Hepatocyte (in vitro differentiated cells): ENCODE measurements at regions not wholly inside any gene's neighbourhood (a gene's known extent, or its start where the extent isn't known, plus 50 kb on each side); places are given as distances from the start of the nearest gene placed in this dataset.

ENCODE experiments used
- DNase-seq: peaks from one replicate; pipeline ENCODE4 v3.0.0-alpha.2; 2016; ENCODE audit warnings: low spot score
- H2AFZ ChIP-seq: fragments of 200-600 bp; sonication (generic); 2 replicates; pipeline ENCODE4 v1.6.0; 2016; ENCODE audit warnings: antibody characterized with exemption, mild to moderate bottlenecking
- H3K27ac ChIP-seq: fragments of 200-600 bp; sonication (generic); 2 replicates; pipeline ENCODE4 v1.5.1; 2016; ENCODE audit warnings: mild to moderate bottlenecking
- H3K27me3 ChIP-seq: fragments of 200-600 bp; sonication (generic); 2 replicates; pipeline ENCODE4 v1.6.1; 2016
- H3K36me3 ChIP-seq: fragments of 200-600 bp; sonication (generic); replicated peaks from 2 replicates; pipeline ENCODE4 v1.5.1; 2016; ENCODE audit warnings: low read depth; ENCODE audit not compliant: insufficient read depth
- H3K4me1 ChIP-seq: fragments of 200-600 bp; sonication (generic); 2 replicates; pipeline ENCODE4 v1.5.1; 2016; ENCODE audit warnings: mild to moderate bottlenecking, moderate library complexity; ENCODE audit not compliant: insufficient read depth
- H3K4me2 ChIP-seq: fragments of 200-600 bp; sonication (generic); 2 replicates; pipeline ENCODE4 v1.6.0; 2016
- H3K4me3 ChIP-seq: fragments of 200-600 bp; sonication (generic); 2 replicates; pipeline ENCODE4 v1.5.1; 2016; ENCODE audit warnings: mild to moderate bottlenecking
- H3K79me2 ChIP-seq: fragments of 200-600 bp; sonication (generic); 2 replicates; pipeline ENCODE4 v1.6.0; 2017; ENCODE audit warnings: mild to moderate bottlenecking
- H3K9me2 ChIP-seq: fragments of 200-600 bp; sonication (generic); replicated peaks from 2 replicates; pipeline ENCODE4 v1.6.0; 2017; ENCODE audit warnings: mild to moderate bottlenecking; ENCODE audit not compliant: insufficient read depth
- H3K9me3 ChIP-seq: fragments of 200-600 bp; sonication (generic); 2 replicates; pipeline ENCODE4 v1.5.1; 2016; ENCODE audit warnings: low read depth, mild to moderate bottlenecking
- H4K20me1 ChIP-seq: fragments of 200-600 bp; sonication (generic); 2 replicates; pipeline ENCODE4 v1.6.0; 2016; ENCODE audit warnings: mild to moderate bottlenecking; ENCODE audit not compliant: insufficient read depth, poor library complexity, severe bottlenecking
- EZH2 ChIP-seq: fragments of 200-600 bp; sonication (generic); IDR thresholded peaks from 2 replicates; pipeline ENCODE4 v1.6.1; 2016; ENCODE audit warnings: antibody characterized with exemption, mild to moderate bottlenecking, borderline replicate concordance
- EZH2phosphoT487 ChIP-seq: fragments of 200-600 bp; sonication (generic); IDR thresholded peaks from one replicate; pipeline ENCODE4 v1.6.1; 2018; ENCODE audit warnings: antibody characterized with exemption, mild to moderate bottlenecking, low read depth, moderate library complexity; ENCODE audit not compliant: unreplicated experiment, severe bottlenecking
- WGBS: methylation state at CpG from one replicate; pipeline ENCODE4 v1.1.6; 2016; ENCODE audit warnings: low lambda C conversion rate; ENCODE audit errors: missing lambda C conversion rate; 5-methylcytosine and 5-hydroxymethylcytosine counted together
- TF ChIP-seq, protein P1 (sequence below): fragments of 200-600 bp; sonication (generic); IDR thresholded peaks from 2 replicates; pipeline ENCODE4 v1.5.1; 2016; ENCODE audit warnings: antibody characterized with exemption, mild to moderate bottlenecking; ENCODE audit not compliant: poor library complexity

DNA sequence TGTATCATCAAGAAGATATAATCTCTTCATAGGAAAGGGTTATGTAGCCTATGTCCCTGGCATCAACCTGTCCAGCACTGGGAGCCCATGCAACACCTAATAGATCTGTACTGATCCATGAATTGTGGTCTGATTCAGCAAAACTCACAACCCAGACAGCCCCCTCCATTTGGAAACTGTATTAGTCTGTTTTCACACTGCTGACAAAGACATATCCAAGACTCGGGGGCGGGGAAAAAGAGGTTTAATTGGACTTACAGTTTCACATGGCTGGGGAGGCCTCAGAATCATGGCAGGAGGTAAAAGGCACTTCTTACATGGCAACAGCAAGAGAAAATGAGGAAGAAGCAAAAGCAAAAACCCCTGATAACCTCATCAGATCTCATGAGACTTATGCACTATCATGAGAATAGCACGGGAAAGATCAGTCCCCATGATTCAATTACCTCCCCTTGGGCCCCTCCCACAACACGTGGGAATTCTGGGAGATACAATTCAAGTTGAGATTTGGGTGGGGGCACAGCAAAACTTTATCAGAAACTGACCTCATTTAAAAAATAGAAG is 83.3 kb downstream of the TRIM42 start:
- Histone ChIP-seq H3K27me3 (no peaks in the 10 kb centered on the region), H3K4me3 (no peak overlapping the region), H3K9me2 (no peaks in the 10 kb centered on the region), H3K4me2 (no peak overlapping the region), H3K36me3 (no peaks in the 10 kb centered on the region), H2AFZ (no peak overlapping the region), H3K27ac (no peak overlapping the region), H3K79me2 (no peaks in the 10 kb centered on the region), H3K4me1 (no peaks in the 10 kb centered on the region), H3K9me3 (no peaks in the 10 kb centered on the region), H4K20me1 (no peaks in the 10 kb centered on the region)
- no peak for DNase-seq
- WGBS = 82% methylated on average over 4 of the region's 4 CpGs
- TF ChIP-seq EZH2 = no peak
- no peak for TF ChIP-seq EZH2phosphoT487
- TF ChIP-seq, protein P1, sequence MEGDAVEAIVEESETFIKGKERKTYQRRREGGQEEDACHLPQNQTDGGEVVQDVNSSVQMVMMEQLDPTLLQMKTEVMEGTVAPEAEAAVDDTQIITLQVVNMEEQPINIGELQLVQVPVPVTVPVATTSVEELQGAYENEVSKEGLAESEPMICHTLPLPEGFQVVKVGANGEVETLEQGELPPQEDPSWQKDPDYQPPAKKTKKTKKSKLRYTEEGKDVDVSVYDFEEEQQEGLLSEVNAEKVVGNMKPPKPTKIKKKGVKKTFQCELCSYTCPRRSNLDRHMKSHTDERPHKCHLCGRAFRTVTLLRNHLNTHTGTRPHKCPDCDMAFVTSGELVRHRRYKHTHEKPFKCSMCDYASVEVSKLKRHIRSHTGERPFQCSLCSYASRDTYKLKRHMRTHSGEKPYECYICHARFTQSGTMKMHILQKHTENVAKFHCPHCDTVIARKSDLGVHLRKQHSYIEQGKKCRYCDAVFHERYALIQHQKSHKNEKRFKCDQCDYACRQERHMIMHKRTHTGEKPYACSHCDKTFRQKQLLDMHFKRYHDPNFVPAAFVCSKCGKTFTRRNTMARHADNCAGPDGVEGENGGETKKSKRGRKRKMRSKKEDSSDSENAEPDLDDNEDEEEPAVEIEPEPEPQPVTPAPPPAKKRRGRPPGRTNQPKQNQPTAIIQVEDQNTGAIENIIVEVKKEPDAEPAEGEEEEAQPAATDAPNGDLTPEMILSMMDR = no peak

DNA sequence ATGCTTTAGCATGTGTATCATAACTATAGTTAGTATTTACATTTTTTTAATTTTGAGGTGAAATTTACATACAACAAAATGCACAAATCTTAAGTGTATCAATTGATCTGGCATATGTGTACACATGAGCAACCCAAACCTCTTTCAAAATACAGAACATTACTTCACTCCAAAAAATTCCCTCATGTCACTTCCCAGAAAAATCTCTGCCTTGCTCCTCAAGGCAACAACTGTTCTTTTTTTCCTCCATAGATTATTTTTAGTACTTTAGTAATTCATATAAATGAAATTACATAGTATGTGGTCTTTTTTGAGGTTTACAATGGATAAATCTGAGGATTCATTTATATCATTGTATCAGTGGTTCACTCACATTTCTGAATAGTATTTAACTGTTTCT is 84.9 kb downstream of the TRIM42 start:
- no peak for DNase-seq
- Histone ChIP-seq H3K9me3 (no peaks in the 10 kb centered on the region), H3K9me2 (no peaks in the 10 kb centered on the region), H2AFZ (no peak overlapping the region), H3K79me2 (no peaks in the 10 kb centered on the region), H3K4me1 (no peaks in the 10 kb centered on the region), H3K36me3 (no peaks in the 10 kb centered on the region), H3K27me3 (no peaks in the 10 kb centered on the region), H4K20me1 (no peaks in the 10 kb centered on the region), H3K4me3 (no peak overlapping the region), H3K27ac (no peak overlapping the region), H3K4me2 (no peak overlapping the region)
- TF ChIP-seq EZH2 = no peak
- TF ChIP-seq, protein P1 = no peak
- TF ChIP-seq EZH2phosphoT487 = no peak

DNA sequence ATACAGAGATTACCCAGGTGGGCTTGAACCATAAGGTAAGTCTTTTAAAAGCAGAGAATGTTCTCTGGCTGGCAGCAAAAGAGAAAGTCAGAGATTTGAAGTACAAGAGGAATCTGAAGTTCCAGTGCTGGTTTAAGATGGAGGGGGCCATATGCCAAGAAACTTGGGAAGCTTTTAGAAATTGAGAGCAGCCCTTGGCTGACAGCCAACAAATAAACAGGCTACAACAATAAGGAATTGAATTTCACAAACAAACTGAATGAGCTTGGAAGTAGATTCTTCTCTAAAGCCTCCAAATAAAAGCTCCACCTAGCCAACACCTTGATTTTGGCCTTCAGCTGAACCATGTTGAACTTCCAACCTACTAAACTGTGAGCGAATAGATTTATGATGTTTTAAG is 85.7 kb downstream of the TRIM42 start:
- Histone ChIP-seq H4K20me1 (no peaks in the 10 kb centered on the region), H3K27ac (no peak overlapping the region), H3K79me2 (no peaks in the 10 kb centered on the region), H3K36me3 (no peaks in the 10 kb centered on the region), H3K4me1 (no peaks in the 10 kb centered on the region), H3K9me2 (no peaks in the 10 kb centered on the region), H3K27me3 (no peaks in the 10 kb centered on the region), H3K4me2 (no peak overlapping the region), H3K9me3 (no peaks in the 10 kb centered on the region), H3K4me3 (no peak overlapping the region), H2AFZ (no peak overlapping the region)
- TF ChIP-seq EZH2 = no peak
- TF ChIP-seq, protein P1 = no peak
- TF ChIP-seq EZH2phosphoT487 = no peak
- DNase-seq = peak; percentile 18
- WGBS = 69% methylated on average over 1 of the region's 1 CpG

DNA sequence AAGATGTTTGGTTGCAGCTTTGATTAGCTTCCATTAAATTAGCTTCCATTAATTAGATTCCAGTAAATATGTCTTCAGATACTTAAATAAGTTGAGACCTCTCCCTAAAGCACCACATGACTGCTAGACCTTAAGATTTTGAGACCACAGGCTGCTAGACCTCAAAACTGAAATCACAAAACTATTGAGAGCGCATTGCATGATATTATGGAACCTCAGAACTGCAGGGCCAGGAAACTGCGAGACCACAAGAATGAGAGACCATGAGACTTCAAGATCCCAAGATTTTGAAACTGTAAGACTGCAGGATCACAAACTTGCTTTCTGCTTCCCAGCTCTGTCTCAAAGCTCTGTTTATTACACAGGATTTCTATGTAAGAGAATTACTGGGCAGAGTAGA is 87.4 kb downstream of the TRIM42 start:
- Histone ChIP-seq H3K4me2 (no peak overlapping the region), H3K4me1 (no peaks in the 10 kb centered on the region), H4K20me1 (no peaks in the 10 kb centered on the region), H3K79me2 (no peaks in the 10 kb centered on the region), H3K9me3 (no peaks in the 10 kb centered on the region), H3K9me2 (no peaks in the 10 kb centered on the region), H3K27ac (no peak overlapping the region), H2AFZ (no peak overlapping the region), H3K36me3 (no peaks in the 10 kb centered on the region), H3K27me3 (no peaks in the 10 kb centered on the region), H3K4me3 (no peak overlapping the region)
- TF ChIP-seq EZH2phosphoT487 = no peak
- TF ChIP-seq EZH2 = no peak
- TF ChIP-seq, protein P1 = no peak
- 95% methylated on average over 2 of the region's 2 CpGs for WGBS
- DNase-seq = no peak
